ENCODE measurements at regions not wholly inside any gene's neighbourhood (a gene's known extent, or its start where the extent isn't known, plus 50 kb on each side); places are given as distances from the start of the nearest gene placed in this dataset.
"Not testable (repeated sequence)": the region's sequence is repeated elsewhere in the genome, so short reads cannot be mapped to it uniquely, and the experiment has no call there.

DNA sequence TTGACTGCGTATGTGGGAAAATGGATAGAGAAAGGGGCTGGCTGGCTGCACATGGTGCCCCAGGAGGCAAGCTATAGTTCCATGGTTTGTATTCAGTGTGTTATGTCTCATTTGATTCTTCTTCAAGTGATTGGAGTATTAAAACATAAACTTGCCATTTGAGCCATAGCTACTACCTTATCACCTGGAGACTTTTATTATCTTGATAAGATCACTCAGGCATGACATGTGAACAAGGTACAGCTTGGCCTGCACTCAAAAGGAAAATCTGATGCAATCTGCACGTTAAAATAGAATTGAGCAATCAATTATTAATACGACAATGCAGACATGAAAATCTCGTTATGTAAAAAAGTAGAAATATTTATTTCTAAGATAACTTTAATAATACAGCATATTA is 116.9 kb downstream of the RND3 start:
- no peak for DNase-seq

DNA sequence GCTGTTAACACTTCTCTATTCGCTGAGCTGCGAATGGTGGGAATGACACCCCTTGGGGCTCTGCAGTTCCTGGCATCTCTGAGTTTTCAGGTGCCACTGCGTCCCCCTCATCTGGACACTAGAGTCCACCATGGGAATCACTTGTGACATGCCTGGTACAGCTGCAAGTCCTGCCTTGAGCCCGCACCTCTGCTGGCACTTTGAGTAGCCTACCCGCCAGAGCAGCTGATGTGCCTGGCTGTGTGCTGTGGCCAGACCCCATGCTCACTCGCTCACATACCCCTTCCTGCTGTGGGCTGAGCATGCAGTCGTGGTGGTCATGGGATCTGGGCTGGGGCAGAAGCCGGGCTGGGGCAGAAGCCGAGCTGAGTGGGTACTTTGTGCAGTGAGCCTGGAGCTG is 117.6 kb downstream of the RND3 start:
- DNase-seq, result no peak

DNA sequence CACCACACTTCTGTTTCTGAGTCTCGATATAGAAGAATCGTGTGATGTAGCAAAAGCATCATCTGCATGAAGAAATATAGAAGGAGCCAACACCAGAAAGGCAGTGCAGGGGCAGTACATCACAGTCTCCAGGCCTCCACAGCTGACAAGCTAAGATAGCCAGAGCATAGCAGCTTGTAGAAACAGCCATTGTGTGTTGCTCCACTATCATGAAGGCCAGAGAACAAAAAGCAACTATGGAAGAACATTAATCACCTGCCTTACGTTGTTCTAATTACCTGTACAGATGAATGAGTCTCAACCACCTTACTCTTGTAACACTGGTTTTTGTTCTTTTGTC is 129.0 kb downstream of the RND3 start:
- DNase-seq, result no peak

GRCh38 chr2:150357770-150358467 is 129.5 kb downstream of the RND3 start:
- no peak for DNase-seq

GRCh38 chr2:150355440-150355839 is 132.0 kb downstream of the RND3 start:
- no peak for DNase-seq

GRCh38 chr2:150353376-150353775 is 134.1 kb downstream of the RND3 start:
- no peak for DNase-seq

DNA sequence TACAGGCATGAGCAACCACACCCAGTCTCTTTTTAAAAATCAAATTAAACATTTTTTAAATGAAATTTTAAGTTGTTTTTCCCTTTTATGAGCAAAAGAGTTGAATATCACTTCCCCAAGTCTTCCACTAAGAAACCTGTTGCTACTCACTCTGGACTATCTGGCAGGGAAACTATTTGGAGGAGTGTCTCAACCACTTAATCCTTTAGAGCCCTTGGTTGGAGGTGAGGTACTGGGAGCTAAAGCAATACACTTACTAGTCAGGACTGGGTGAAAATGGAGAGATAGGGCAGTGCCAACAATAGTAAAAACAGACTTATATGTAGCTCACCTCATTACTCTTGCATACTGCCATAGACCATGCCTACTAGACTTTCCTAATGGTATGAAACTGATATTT is 135.5 kb downstream of the RND3 start:
- no peak for DNase-seq

DNA sequence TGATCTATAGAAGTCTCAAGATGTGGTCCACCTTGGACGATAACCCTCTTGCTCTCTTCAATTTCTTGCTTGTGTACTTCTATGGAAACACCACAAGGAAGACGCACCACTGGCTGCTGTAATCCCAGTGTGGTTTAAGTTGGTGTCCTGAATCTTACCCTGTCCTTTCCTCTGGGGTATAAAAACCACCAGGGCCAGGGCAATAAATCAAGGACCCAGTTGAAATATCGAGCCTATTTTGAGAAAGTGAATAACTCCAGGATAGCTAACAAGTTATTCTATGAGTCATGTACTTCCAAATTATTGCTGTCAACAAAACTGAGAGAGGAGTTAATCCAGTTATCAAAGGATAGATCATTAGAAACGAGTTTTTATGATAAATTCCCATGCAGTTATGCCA is 137.0 kb downstream of the RND3 start:
- no peak for DNase-seq

- DNase-seq, result no peak
Observed at GRCh38 chr2:150346806-150347205, 140.7 kb downstream of the RND3 start.

DNA sequence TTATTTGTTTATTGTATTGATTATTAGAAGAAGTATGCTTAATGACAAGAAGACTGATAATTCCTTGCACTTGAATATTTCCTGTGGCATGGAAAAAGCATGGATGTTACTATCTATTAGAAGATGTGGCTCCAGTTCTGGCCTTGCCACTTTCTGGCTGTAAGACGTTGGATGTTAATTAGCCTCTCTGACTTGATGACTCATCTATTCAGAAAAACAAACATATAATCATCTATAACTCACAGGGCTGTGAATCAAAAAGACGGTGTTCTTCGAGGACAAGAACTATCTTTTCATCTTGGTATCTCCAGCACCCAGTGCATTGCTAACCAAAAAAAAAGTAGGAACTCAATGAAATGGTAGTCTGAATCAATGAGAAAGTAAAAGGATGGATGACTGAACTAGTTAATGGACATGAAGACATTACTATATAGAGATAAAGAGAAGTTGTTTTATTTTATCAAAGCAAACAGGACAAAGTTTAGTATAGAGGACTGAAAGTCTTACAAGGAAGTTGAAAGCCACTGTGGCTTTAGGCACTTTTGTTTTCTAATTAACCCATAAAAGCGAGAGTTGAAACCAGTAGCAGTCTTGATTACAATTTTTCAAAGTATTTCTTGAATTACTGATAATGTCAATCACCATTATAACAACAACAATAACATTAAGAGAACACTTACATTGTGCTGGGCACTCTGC is 145.3 kb downstream of the RND3 start:
- DNase-seq, result no peak

DNA sequence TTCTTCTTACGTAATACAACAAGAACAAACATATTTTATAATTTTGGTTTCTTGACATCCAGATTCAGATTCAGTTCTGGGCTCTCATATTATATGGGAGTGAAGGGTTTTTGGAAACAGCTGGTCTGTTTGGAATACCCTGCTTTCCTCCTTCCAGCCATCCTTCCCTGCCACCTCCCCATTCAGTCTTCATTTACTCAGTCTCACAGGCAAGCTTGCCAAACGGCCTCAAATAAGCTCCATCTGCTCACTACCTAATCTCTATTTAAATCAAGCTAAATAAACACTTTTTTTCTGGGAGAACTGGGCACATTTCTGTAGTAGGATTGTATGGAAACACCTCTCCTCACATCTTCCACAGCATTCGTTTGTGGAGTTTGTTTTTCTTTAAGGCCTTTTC is 147.5 kb downstream of the RND3 start:
- no peak for DNase-seq

- no peak for DNase-seq
Observed at GRCh38 chr2:150339282-150339681, 148.2 kb downstream of the RND3 start.

- no peak for DNase-seq
Observed at GRCh38 chr2:150335596-150335995, 151.9 kb downstream of the RND3 start.

- DNase-seq, result no peak
Observed at GRCh38 chr2:150332383-150332782, 155.1 kb downstream of the RND3 start.

DNA sequence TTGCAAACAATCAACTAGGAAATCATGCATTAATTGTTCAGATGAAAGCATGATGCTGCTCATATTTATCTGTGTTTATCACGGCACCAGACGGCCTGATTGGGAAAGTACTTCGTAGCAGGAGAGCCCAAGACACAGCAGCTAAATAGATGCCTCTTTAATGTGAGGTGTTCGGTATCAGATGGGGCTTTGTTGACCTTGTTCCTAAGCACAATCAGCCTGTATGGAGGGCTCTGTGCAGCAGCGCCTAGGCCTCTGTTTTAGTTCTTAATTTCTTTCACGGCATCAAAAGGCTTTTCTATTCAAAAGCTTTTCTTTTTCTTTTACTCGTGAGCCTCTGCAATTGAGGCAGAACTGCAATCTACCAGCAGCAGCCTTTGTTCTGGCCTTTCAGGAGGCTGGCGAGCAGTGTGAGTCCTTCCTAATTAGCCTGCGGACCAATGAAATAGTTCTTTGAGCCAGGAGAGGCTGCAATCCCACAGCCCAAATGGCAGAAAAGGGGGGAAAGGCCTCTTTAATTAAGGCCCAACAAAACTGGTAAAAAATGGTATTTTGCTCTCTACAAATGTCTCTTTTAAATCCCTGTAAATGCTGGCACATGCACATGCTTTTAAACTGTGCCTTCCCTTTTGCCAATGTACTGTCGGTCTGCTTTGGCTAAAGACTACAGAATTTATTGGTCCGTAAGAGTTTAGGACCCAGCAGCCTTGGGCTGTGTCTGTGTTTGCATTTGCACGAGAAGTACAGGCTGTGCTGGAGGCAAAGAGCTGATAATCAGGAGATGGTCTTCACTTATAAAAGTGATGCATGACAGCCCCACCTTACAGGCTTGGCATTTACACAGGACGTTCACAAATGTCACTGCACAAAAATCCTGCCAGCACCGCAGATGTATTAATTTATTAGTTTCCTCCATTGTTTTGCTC is 159.6 kb downstream of the RND3 start:
- no peak for DNase-seq

DNA sequence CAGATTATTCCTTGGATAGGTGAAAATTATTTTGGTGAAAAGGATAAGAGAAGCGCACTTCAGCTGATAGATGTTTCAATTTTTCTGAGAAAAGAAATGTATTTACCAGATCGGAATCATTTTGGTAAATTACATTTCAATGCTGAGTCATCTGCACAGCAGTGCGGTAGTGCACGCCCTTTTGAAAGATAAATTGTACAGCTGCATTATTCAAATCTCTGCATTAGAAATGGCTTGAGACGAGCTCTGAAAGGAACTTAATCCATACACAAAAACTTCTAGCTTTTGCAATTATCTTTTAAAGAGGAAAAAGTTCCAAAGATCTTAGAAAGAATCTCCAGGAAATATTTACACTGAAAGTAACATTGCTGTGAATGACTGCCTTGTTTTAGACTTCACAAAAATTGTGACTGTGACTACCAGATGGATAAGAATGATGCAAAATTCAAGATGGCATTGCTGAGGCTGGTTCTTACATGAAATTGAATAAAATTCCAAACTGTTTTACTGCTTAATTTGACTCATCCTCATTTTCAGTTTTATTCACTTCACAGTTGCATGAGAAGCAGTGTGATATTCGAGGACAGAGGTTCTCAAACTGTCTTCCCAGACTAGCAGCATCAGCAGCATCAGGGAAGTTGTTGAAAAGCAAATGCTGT is 161.7 kb downstream of the RND3 start:
- no peak for DNase-seq

DNA sequence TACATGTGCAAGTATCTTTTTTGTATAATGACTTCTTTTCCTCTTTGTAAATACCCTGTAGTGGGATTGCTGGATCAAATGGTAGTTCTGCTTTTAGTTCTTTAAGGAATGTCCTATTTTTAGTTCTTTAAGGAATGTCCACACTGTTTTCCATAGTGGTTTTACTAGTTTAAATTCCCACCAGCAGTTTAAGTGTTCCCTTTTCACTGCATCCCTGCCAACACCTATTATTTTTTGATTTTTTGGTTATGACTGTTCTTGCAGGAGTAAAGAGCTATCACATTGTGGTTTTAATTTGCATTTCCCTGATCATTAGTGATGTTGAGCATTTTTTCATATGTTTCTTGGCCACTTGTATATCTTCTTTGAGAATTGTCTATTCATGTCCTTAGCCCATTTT is 164.4 kb downstream of the RND3 start:
- DNase-seq, result not testable (repeated sequence)

GRCh38 chr2:150320608-150321007 is 166.9 kb downstream of the RND3 start:
- no peak for DNase-seq

DNA sequence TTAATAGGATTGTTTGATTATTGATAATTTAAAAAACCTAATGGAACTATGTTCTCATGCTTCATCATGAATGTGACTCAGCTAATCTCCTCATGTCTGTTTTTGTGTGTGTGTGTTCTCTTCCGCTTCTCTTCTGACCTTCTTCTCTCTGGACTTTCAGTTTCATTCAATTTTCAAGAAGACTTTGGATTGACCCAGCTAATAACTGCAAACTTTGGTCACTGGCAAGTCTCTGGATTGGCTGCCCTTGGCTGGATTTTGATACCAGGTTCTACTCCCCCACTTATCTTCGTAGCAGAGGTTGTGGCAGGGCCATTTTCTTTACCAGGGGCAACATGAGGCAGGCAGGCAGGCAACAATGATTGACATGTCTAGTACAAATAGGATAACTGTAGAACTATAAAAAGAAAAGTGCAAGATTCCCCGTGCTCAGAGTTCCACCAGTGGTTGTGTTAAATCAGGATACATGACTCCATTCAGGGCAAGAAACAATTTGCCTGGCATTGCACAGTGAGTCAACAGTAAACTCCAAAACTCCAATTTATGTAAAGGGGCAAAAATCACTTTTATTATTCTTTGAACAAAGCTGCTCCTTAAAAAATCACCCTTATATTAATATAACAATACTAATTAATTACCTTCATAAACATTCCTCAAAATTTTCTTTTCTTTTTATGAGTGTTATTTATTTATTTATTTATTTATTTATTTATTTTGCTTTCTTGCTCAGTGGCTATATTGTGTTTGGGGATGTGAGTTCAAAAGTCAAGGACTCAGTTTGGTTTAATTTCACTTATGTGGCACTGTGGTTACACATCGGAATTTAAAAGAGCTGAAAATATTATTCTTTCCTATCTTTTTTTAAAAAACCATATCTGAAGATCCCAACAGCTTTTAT is 167.6 kb downstream of the RND3 start:
- no peak for DNase-seq

DNA sequence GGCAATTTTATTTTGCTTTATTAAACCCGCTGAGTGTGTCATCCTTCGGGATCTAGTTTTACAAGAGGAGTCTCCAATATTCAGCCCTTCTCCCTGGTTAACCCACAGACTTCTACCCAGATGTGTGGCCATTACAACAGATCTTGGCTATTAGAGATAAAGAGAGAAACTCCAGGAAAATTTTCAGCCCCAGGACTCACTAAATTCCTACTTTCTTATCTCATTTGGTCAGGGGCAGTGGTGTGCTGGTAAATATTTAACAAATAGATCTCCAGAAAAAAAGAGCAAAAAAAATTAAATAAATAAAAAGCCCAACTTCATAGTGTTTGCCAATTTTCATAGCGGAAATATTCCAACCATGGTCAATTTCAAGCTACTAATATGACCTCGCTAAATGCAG is 168.4 kb downstream of the RND3 start:
- DNase-seq, result no peak

GRCh38 chr2:150312271-150312670 is 175.2 kb downstream of the RND3 start:
- no peak for DNase-seq

All from activated CD4-positive, alpha-beta T cell treated with anti-CD3 and anti-CD28 coated beads, Interleukin-2, amount 50 U/mL, for 16 hours (primary cell).